H54 (cell line): ENCODE measurements at regions not wholly inside any gene's neighbourhood (a gene's known extent, or its start where the extent isn't known, plus 50 kb on each side); places are given as distances from the start of the nearest gene placed in this dataset.

Experiments used
- DNase-seq: peaks from one replicate; pipeline ENCODE4 v3.0.0; 2011; ENCODE audit warnings: low spot score, mixed read lengths; ENCODE audit not compliant: insufficient read length
- FAIRE-seq: peaks from 3 replicates; lab custom pipeline; 2011; peaks lifted over from hg19 to GRCh38; lab: Jason Lieb, UNC
- POLR2A ChIP-seq: IDR thresholded peaks from 2 replicates; pipeline ENCODE4 v1.6.1; 2011; ENCODE audit warnings: low read depth, mild to moderate bottlenecking, low read length

- DNase-seq, result no peak
- no peak for TF ChIP-seq POLR2A
- no peak for FAIRE-seq
Observed at GRCh38 chr16:35221482-35222185, 1762.2 kb downstream of the TP53TG3F start.

- DNase-seq (no peak), FAIRE-seq (no peak)
- no peak for TF ChIP-seq POLR2A
Observed at GRCh38 chr16:35234679-35235078, 1775.3 kb downstream of the TP53TG3F start.

GRCh38 chr16:35239561-35239960, 1780.1 kb downstream of the TP53TG3F start:
- no peak for TF ChIP-seq POLR2A
- FAIRE-seq (no peak), DNase-seq (no peak)

- DNase-seq (no peak), FAIRE-seq (no peak)
- no peak for TF ChIP-seq POLR2A
Observed at GRCh38 chr16:35249051-35249450, 1789.6 kb downstream of the TP53TG3F start.

DNA sequence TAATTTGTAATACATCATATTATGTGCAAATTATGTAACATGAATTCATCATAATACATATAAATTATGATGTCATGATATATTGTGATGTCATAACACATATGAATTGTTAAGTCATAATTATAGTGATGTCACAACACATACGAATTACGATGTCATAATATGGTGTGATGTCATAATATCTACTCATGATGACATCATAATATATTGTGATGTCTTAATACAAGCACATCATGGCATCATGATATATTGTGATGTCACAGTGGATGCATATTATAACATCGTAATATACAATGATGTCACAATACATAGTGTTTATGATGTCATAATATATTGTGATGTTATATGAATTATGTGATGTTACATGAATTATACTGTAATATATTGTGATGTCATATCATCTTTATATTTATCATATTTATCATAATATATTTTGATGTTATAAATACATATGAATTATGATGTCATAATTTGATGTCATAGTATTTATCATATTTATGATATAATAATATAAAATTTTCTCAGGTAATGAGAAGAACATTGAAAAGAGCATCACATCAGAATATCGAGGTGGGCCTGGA, 1793.0 kb downstream of the TP53TG3F start:
- no peak for TF ChIP-seq POLR2A
- no peak for FAIRE-seq
- no peak for DNase-seq

DNA sequence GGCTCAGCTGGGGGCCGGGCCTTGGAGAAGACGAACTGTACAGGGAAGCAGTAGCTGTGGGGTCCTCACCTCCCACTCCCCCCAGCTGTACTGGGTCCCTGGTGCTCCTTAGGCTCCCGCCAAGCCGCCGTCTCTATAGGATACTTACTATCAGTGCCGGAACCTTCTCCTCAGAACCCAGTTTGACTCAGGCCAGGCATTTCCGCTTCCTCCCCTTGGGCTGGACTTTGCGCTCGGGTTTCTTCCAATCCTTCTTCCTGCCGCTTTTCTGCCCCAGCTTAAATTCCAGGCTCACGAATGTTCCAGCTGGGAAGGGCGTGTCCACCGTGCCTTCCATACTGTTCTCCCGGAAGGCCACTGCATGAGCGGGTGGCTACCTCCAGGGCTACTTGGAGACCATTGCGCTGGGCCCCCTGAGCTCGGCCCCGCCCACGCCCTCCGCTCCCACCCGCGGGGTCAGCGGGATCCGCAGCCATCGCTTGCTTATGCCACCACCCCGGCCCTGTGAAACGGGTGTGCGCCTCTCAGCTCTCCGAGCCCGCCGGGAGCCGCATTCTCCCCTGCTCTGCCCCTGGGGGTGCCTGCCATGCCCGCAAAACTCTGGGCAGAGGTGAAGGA, 1795.9 kb downstream of the TP53TG3F start:
- FAIRE-seq (no peak), DNase-seq (no peak)
- no peak for TF ChIP-seq POLR2A

GRCh38 chr16:35255816-35256215, 1796.4 kb downstream of the TP53TG3F start:
- no peak for DNase-seq
- no peak for FAIRE-seq
- TF ChIP-seq POLR2A, result no peak

GRCh38 chr16:35258381-35258780, 1799.0 kb downstream of the TP53TG3F start:
- DNase-seq (no peak), FAIRE-seq (no peak)
- no peak for TF ChIP-seq POLR2A

- DNase-seq (no peak), FAIRE-seq (no peak)
- TF ChIP-seq POLR2A, result no peak
Observed at GRCh38 chr16:35295856-35296255, 1836.4 kb downstream of the TP53TG3F start.

DNA sequence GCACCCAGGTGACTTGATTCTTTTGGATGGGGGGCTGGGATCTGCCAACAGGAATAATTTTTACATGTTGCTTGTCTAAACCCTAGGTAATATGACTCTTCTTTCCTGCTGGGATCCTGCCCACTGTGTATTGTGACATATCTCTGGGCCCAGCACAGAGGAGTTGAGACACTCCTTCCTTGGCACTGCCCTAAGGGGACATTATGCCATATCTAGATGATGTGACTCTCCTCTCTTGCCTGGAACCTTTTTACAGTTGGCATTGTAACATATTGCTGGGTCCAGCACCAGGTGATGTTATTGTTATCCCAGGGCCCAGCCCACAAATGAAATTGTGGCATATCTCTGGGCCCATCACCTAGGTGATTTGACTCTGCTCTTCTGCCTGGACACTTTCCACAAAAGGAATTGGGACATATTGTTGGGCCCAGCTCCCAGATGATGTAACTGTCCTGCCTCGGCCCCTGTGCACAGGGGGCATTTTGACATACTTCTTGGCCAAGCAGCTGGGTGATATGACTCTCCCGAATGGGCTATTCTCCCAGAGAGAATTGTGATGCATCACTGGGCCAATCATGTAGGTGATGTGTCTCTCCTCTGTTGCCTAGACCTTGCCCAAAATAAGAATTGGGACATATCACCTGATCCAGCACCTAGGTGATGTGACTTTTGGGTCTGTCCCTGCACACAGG, 1837.7 kb downstream of the TP53TG3F start:
- DNase-seq (no peak), FAIRE-seq (no peak)
- TF ChIP-seq POLR2A, result no peak

DNA sequence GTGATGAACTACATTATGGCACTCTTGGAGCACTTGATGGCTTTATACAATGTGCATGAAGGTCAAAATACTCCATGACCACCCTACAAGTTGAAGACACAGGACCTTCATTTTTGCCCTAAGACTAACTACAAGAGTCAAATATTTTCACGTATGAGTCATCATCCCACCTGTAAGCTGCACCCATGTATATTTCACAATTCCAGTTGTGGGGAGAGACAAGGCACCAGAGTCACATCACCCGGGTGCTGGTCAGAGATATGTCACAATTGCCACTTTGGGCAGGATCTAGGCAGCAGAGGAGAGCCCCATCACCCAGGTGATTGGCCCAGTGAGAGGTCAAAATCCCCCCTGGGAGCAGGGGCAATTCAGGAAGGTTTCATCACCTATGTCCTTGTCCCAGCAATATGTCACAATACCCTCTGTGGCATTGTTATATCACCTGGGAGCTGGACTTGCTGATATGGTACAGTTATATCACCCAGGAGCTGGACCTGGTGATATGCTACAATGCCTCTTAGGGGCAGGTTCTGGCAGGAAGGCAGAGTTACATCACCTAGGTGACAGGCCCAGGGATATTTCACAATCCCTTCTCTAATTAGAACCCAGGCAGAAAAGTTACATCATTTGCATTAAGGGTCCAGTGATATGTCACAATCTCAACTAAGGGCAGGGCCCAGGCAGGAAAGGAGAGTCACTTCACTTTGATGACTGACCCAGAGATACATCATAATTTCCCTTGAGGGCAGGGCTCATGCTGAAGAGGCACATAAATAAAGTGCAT, 1839.2 kb downstream of the TP53TG3F start:
- FAIRE-seq (no peak), DNase-seq (no peak)
- TF ChIP-seq POLR2A, result no peak

DNA sequence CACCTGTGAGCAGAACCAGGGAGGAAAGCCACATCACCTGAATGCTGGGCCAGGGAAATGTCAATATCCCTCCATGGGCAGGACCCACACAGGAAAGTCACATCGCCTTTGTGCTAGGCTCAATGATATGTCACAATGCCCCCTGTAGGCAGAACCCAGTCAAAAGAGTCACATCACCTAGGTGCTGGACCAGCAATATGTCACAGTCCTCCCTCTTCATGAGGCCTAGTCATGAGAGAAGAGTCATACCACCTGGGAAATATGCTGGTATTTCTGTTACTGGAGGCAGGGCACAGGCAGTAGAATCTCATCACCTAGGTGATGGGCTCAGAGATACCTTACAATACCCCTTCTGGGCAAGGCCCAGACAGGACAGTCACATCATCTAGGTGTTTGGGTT, 1843.4 kb downstream of the TP53TG3F start:
- DNase-seq (no peak), FAIRE-seq (no peak)
- no peak for TF ChIP-seq POLR2A

- DNase-seq (no peak), FAIRE-seq (no peak)
- TF ChIP-seq POLR2A, result no peak
Observed at GRCh38 chr16:35305476-35305875, 1846.1 kb downstream of the TP53TG3F start.

- DNase-seq (no peak), FAIRE-seq (no peak)
- TF ChIP-seq POLR2A, result no peak
Observed at GRCh38 chr16:35306915-35307314, 1847.5 kb downstream of the TP53TG3F start.
